ENCODE measurements at regions not wholly inside any gene's neighbourhood (a gene's known extent, or its start where the extent isn't known, plus 50 kb on each side); places are given as distances from the start of the nearest gene placed in this dataset.

- no peak for TF ChIP-seq CTCF (IDR thresholded peaks at IDR 0.05; ENCODE audit: low read depth, low read length, missing control alignments)
- no peak overlapping the region for H3K4me3 ChIP-seq (ENCODE audit: low read depth, low read length)
- DNase-seq (ENCODE audit: low read depth) = no peak
- in situ Hi-C loops (cut with HindIII; ENCODE audit: low sequenced_read_pairs) = no loop called here
Observed at GRCh38 chr2:67524777-67525176, 127.6 kb downstream of the ETAA1 start.

- DNase-seq (ENCODE audit: low read depth) = no peak
- no peak for TF ChIP-seq CTCF (IDR thresholded peaks at IDR 0.05; ENCODE audit: low read depth, low read length, missing control alignments)
- H3K4me3 ChIP-seq (ENCODE audit: low read depth, low read length) = no peak overlapping the region
- in situ Hi-C loops (cut with HindIII; ENCODE audit: low sequenced_read_pairs) = no loop called here
Observed at GRCh38 chr2:67526283-67526682, 129.2 kb downstream of the ETAA1 start.

GRCh38 chr2:67528320-67528719 lies 131.2 kb downstream of the ETAA1 start:
- no peak for DNase-seq (ENCODE audit: low read depth)
- TF ChIP-seq CTCF (IDR thresholded peaks at IDR 0.05; ENCODE audit: low read depth, low read length, missing control alignments) = no peak
- no peak overlapping the region for H3K4me3 ChIP-seq (ENCODE audit: low read depth, low read length)
- in situ Hi-C loops (cut with HindIII; ENCODE audit: low sequenced_read_pairs) = no loop called here

- in situ Hi-C loops (cut with HindIII; ENCODE audit: low sequenced_read_pairs) = loop anchor here (10.0 kb wide), 1 partner anchor 1118 kb away; no protein-coding TSS in a partner anchor
- no peak for DNase-seq (ENCODE audit: low read depth)
- no peak overlapping the region for H3K4me3 ChIP-seq (ENCODE audit: low read depth, low read length)
- TF ChIP-seq CTCF (IDR thresholded peaks at IDR 0.05; ENCODE audit: low read depth, low read length, missing control alignments) = no peak
Observed at GRCh38 chr2:67532387-67532786, 135.3 kb downstream of the ETAA1 start.

- TF ChIP-seq CTCF (IDR thresholded peaks at IDR 0.05; ENCODE audit: low read depth, low read length, missing control alignments) = no peak
- H3K4me3 ChIP-seq (ENCODE audit: low read depth, low read length) = no peak overlapping the region
- in situ Hi-C loops (cut with HindIII; ENCODE audit: low sequenced_read_pairs) = loop anchor here (10.0 kb wide), 1 partner anchor 1120 kb away; no protein-coding TSS in a partner anchor
- no peak for DNase-seq (ENCODE audit: low read depth)
Observed at GRCh38 chr2:67534745-67535144, 137.6 kb downstream of the ETAA1 start.

- DNase-seq (ENCODE audit: low read depth) = no peak
- in situ Hi-C loops (cut with HindIII; ENCODE audit: low sequenced_read_pairs) = loop anchor here (5.0 kb wide), 1 partner anchor 94 kb away; no protein-coding TSS in a partner anchor
- no peak for TF ChIP-seq CTCF (IDR thresholded peaks at IDR 0.05; ENCODE audit: low read depth, low read length, missing control alignments)
Observed at GRCh38 chr2:67540962-67541361, 143.8 kb downstream of the ETAA1 start.

GRCh38 chr2:67544286-67544685 lies 147.2 kb downstream of the ETAA1 start:
- TF ChIP-seq CTCF (IDR thresholded peaks at IDR 0.05; ENCODE audit: low read depth, low read length, missing control alignments) = no peak
- no peak for DNase-seq (ENCODE audit: low read depth)
- H3K4me3 ChIP-seq (ENCODE audit: low read depth, low read length) = no peak overlapping the region
- in situ Hi-C loops (cut with HindIII; ENCODE audit: low sequenced_read_pairs) = loop anchor here (5.0 kb wide), 1 partner anchor 97 kb away; no protein-coding TSS in a partner anchor

More at GRCh38 chr2:67540962-67541361, 143.8 kb downstream of the ETAA1 start:
- H3K4me3 ChIP-seq (ENCODE audit: low read depth, low read length) = no peak overlapping the region
